ENCODE measurements at regions not wholly inside any gene's neighbourhood (a gene's known extent, or its start where the extent isn't known, plus 50 kb on each side); places are given as distances from the start of the nearest gene placed in this dataset.

GRCh38 chr7:47040795-47041347, 541.0 kb downstream of the TNS3 start:
- TF ChIP-seq, protein P1, sequence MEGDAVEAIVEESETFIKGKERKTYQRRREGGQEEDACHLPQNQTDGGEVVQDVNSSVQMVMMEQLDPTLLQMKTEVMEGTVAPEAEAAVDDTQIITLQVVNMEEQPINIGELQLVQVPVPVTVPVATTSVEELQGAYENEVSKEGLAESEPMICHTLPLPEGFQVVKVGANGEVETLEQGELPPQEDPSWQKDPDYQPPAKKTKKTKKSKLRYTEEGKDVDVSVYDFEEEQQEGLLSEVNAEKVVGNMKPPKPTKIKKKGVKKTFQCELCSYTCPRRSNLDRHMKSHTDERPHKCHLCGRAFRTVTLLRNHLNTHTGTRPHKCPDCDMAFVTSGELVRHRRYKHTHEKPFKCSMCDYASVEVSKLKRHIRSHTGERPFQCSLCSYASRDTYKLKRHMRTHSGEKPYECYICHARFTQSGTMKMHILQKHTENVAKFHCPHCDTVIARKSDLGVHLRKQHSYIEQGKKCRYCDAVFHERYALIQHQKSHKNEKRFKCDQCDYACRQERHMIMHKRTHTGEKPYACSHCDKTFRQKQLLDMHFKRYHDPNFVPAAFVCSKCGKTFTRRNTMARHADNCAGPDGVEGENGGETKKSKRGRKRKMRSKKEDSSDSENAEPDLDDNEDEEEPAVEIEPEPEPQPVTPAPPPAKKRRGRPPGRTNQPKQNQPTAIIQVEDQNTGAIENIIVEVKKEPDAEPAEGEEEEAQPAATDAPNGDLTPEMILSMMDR (IDR thresholded peaks at IDR 0.05), result no peak
- no peak for TF ChIP-seq POLR2A (IDR thresholded peaks at IDR 0.05)

Data from heart left ventricle (tissue), 13 donors.